K562 (cell line): ENCODE measurements at regions not wholly inside any gene's neighbourhood (a gene's known extent, or its start where the extent isn't known, plus 50 kb on each side); places are given as distances from the start of the nearest gene placed in this dataset.

Experiments
- ATAC-seq: fragments of 200-7000 bp; cut with Tn5 transposase; 3 replicates; pipeline ENCODE4 v1.9.1; 2020; ENCODE audit warnings: moderate library complexity
- BruUV-seq: library from RNA; stranded (reverse); fragments of 400-500 nt; replicated peaks from 2 replicates; lab custom pipeline; 2021; lab: Mats Ljungman, UMichigan
- CTCF ChIA-PET: fragments of 300-600 bp; formaldehyde crosslinking; extraction: SDS; loops from one replicate; lab custom pipeline; 2021; ENCODE audit warnings: low intra/inter-chr PET ratio; lab: Yijun Ruan, JAX
- POLR2A ChIA-PET: fragments of 300-600, 350-650 bp; sonication (Branson Sonifier 250); formaldehyde crosslinking; extraction: SDS; loops from one replicate; lab custom pipeline; 2021; ENCODE audit warnings: antibody characterized with exemption, inconsistent platforms; lab: Yijun Ruan, JAX
- DNase-seq, 4 experiments: peaks; one replicate each; pipeline versions ENCODE4 v3.0.0 to v3.0.0-alpha.2; 2011 to 2018; ENCODE audit warnings: low spot score in 3 of 4, mixed read lengths in 3 of 4; ENCODE audit errors: extremely low read depth in 1 of 4
- FAIRE-seq: peaks from 2 replicates; lab custom pipeline; 2011; peaks lifted over from hg19 to GRCh38; lab: Jason Lieb, UNC
- H2AFZ ChIP-seq: 2 replicates; pipeline ENCODE4 v1.6.0; 2011; ENCODE audit warnings: low read depth, low read length, control low read depth, inconsistent platforms
- H3K27ac ChIP-seq: fragments of 200-600 bp; 3 replicates; pipeline ENCODE4 v1.8.0; 2011; ENCODE audit warnings: low read depth, mild to moderate bottlenecking, control low read depth, inconsistent platforms, low read length, moderate library complexity, mixed read lengths; ENCODE audit errors: extremely low read depth
- H3K27me3 ChIP-seq, 2 experiments: fragments of 300-600 bp in 1 of 2; 2 replicates in 1 of 2; 3 replicates in 1 of 2; pipeline versions ENCODE4 v1.6.0 to v1.8.0; 2011; ENCODE audit warnings: inconsistent platforms in 2 of 2, low read length in 2 of 2, mild to moderate bottlenecking in 1 of 2, mixed read lengths in 1 of 2, moderate library complexity in 1 of 2; ENCODE audit not compliant: control insufficient read depth in 2 of 2, insufficient read depth in 2 of 2
- H3K36me3 ChIP-seq: fragments of 300-600 bp; 3 replicates; pipeline ENCODE4 v1.8.0; 2011; ENCODE audit warnings: mild to moderate bottlenecking, low read length, inconsistent platforms; ENCODE audit not compliant: control insufficient read depth, insufficient read depth
- H3K4me1 ChIP-seq, 2 experiments: fragments of 200-600 bp in 1 of 2; replicated peaks in 1 of 2; 2 replicates in 1 of 2; 3 replicates in 1 of 2; pipeline versions ENCODE4 v1.5.1 to v1.8.0; 2011; ENCODE audit warnings: inconsistent platforms in 2 of 2, low read length in 2 of 2, mild to moderate bottlenecking in 1 of 2, mixed read lengths in 1 of 2, moderate library complexity in 1 of 2; ENCODE audit not compliant: control insufficient read depth in 2 of 2, insufficient read depth in 2 of 2
- H3K4me2 ChIP-seq: 2 replicates; pipeline ENCODE4 v1.6.1; 2011; ENCODE audit warnings: low read length, control low read depth, inconsistent platforms, mixed read lengths; ENCODE audit not compliant: insufficient read depth
- H3K4me3 ChIP-seq: fragments of 200-600 bp; sonication (generic), shearing (Covaris generic); 2 replicates; pipeline ENCODE4 v1.5.1; 2016; ENCODE audit warnings: control low read depth, inconsistent platforms
- H3K79me2 ChIP-seq: fragments of 200-600 bp; 3 replicates; pipeline ENCODE4 v1.8.0; 2011; ENCODE audit warnings: low read length, inconsistent platforms; ENCODE audit not compliant: control insufficient read depth, insufficient read depth
- H3K9ac ChIP-seq, 2 experiments: 2 replicates each; pipeline versions ENCODE4 v1.6.0 to v1.6.1; 2011; ENCODE audit warnings: low read depth in 2 of 2, low read length in 2 of 2, control low read depth in 1 of 2, inconsistent platforms in 1 of 2, mild to moderate bottlenecking in 1 of 2, mixed read lengths in 1 of 2; ENCODE audit not compliant: insufficient read depth in 1 of 2
- H3K9me1 ChIP-seq: one replicate; pipeline ENCODE4 v1.6.0; 2011; ENCODE audit warnings: inconsistent platforms, mild to moderate bottlenecking, low read length, moderate library complexity; ENCODE audit not compliant: control insufficient read depth, insufficient read depth
- H3K9me3 ChIP-seq: replicated peaks from 2 replicates; pipeline ENCODE4 v1.5.1; 2011; ENCODE audit warnings: low read depth, low read length, inconsistent platforms; ENCODE audit not compliant: control insufficient read depth, insufficient read depth
- H4K20me1 ChIP-seq: replicated peaks from 2 replicates; pipeline ENCODE4 v1.6.1; 2011; ENCODE audit warnings: low read length, inconsistent platforms, mixed read lengths; ENCODE audit not compliant: control insufficient read depth, insufficient read depth
- BRD9 ChIP-seq: fragments of 450-650 bp; IDR thresholded peaks from 2 replicates; pipeline ENCODE4 v1.6.1; 2018; ENCODE audit warnings: low read depth; ENCODE audit not compliant: partially characterized antibody
- BRF2 ChIP-seq: IDR thresholded peaks from 3 replicates; pipeline ENCODE4 v1.6.1; 2011; ENCODE audit warnings: borderline replicate concordance, mild to moderate bottlenecking; ENCODE audit not compliant: insufficient read length, insufficient read depth
- GABPB2 ChIP-seq: fragments of 250-450 bp; sonication (Bioruptor Pico); conservative IDR thresholded peaks from 2 replicates; pipeline ENCODE4 v1.5.1; 2021; ENCODE audit warnings: mild to moderate bottlenecking
- GATAD2B ChIP-seq: fragments of 450-650 bp; IDR thresholded peaks from 2 replicates; pipeline ENCODE4 v1.6.1; 2017; ENCODE audit warnings: mild to moderate bottlenecking, borderline replicate concordance
- SP2 ChIP-seq: IDR thresholded peaks from 2 replicates; pipeline ENCODE4 v1.6.1; 2011; ENCODE audit warnings: mild to moderate bottlenecking, low read depth, low read length, moderate library complexity; ENCODE audit not compliant: poor library complexity, severe bottlenecking; ENCODE audit errors: extremely low read depth
- TAF1 ChIP-seq: IDR thresholded peaks from 2 replicates; pipeline ENCODE4 v1.6.1; 2011; ENCODE audit warnings: mild to moderate bottlenecking, low read length, moderate library complexity; ENCODE audit not compliant: insufficient read depth, control insufficient read depth, severe bottlenecking; ENCODE audit errors: extremely low read depth
- THRAP3 ChIP-seq: fragments of 450-650 bp; IDR thresholded peaks from 2 replicates; pipeline ENCODE4 v1.6.1; 2016; ENCODE audit warnings: mild to moderate bottlenecking, inconsistent platforms, borderline replicate concordance
- U2AF2 ChIP-seq: fragments of 200-400 bp; formaldehyde crosslinking; optimal IDR thresholded peaks from 2 replicates; pipeline ENCODE3; 2017; ENCODE audit warnings: low read depth, mild to moderate bottlenecking, low read length
- ZBTB2 ChIP-seq: fragments of 450-650 bp; IDR thresholded peaks from 2 replicates; pipeline ENCODE4 v1.6.1; 2016; ENCODE audit warnings: antibody characterized with exemption
- ZNF277 ChIP-seq: fragments of 250-450 bp; sonication (Bioruptor Pico); IDR thresholded peaks from 2 replicates; pipeline ENCODE4 v1.8.0; 2022; ENCODE audit warnings: inconsistent platforms, mild to moderate bottlenecking, moderate library complexity, borderline replicate concordance
- ZNF778 ChIP-seq: fragments of 450-650 bp; formaldehyde crosslinking; IDR thresholded peaks from 2 replicates; pipeline ENCODE4 v1.4.0; 2020; ENCODE audit warnings: mild to moderate bottlenecking, moderate library complexity
- WGBS: fragments of 100-300 bp; shearing (Covaris generic); methylation state at CpG from one replicate; pipeline ENCODE4 v1.1.6; 2016; ENCODE audit warnings: low coverage, mixed read lengths; ENCODE audit not compliant: insufficient coverage; ENCODE audit errors: missing lambda C conversion rate; 5-methylcytosine and 5-hydroxymethylcytosine counted together
- in situ Hi-C: fragments of 300-500 bp; cut with MboI; formaldehyde crosslinking; loops from 4 replicates; pipeline ENCODE4 v1.15.0; 2018; ENCODE audit warnings: inconsistent platforms, mixed read lengths
- intact Hi-C: fragments of 100-400 bp; cut with micrococcal nuclease; formaldehyde crosslinking; loops from 2 replicates; pipeline ENCODE4 v1.14.2; 2022
- TF ChIP-seq, protein P1 (sequence below): IDR thresholded peaks from 3 replicates; pipeline ENCODE4 v1.6.1; 2011; ENCODE audit warnings: borderline replicate concordance, mild to moderate bottlenecking, moderate library complexity; ENCODE audit not compliant: insufficient read length; ENCODE audit errors: extremely low read depth

- no peaks in the 10 kb centered on the region for H3K9me1 ChIP-seq
- peaks cover 0 to 4% of the 10 kb centered on the region in 2 experiments; a peak in 1 of 5 replicates for H3K4me1 ChIP-seq
- 14% methylated on average over 2 of the region's 2 CpGs for WGBS
- H2AFZ ChIP-seq = no peak overlapping the region
- no peak overlapping the region for H3K4me3 ChIP-seq
- no peaks in the 10 kb centered on the region for H4K20me1 ChIP-seq
- in situ Hi-C loops (no loop called here), intact Hi-C loops (no loop called here)
- H3K27ac ChIP-seq = no peak overlapping the region
- no peak for FAIRE-seq
- POLR2A ChIA-PET = interaction anchor here (0.5 kb wide), 1 partner anchor 22 kb away, joined by 3 read pairs; no protein-coding TSS in a partner anchor
- no peaks in the 10 kb centered on the region for H3K79me2 ChIP-seq
- no peaks in the 10 kb centered on the region for H3K27me3 ChIP-seq
- no peak for ATAC-seq
- no peak overlapping the region for H3K4me2 ChIP-seq
- no peak for DNase-seq
- no TSS peak for BruUV-seq
- CTCF ChIA-PET = no interaction called here
- H3K36me3 ChIP-seq = no peaks in the 10 kb centered on the region
- no peak overlapping the region for H3K9ac ChIP-seq
- no peaks in the 10 kb centered on the region for H3K9me3 ChIP-seq
- no peak for TF ChIP-seq SP2
- TF ChIP-seq GATAD2B = no peak
- no peak for TF ChIP-seq THRAP3
- no peak for TF ChIP-seq BRD9
- TF ChIP-seq BRF2 = no peak
- TF ChIP-seq TAF1 = no peak
- no peak for TF ChIP-seq ZBTB2
- TF ChIP-seq ZNF277 (CRISPR knock-in tag) = no peak
- no peak for TF ChIP-seq GABPB2
- TF ChIP-seq U2AF2 = no peak
- TF ChIP-seq, protein P1, sequence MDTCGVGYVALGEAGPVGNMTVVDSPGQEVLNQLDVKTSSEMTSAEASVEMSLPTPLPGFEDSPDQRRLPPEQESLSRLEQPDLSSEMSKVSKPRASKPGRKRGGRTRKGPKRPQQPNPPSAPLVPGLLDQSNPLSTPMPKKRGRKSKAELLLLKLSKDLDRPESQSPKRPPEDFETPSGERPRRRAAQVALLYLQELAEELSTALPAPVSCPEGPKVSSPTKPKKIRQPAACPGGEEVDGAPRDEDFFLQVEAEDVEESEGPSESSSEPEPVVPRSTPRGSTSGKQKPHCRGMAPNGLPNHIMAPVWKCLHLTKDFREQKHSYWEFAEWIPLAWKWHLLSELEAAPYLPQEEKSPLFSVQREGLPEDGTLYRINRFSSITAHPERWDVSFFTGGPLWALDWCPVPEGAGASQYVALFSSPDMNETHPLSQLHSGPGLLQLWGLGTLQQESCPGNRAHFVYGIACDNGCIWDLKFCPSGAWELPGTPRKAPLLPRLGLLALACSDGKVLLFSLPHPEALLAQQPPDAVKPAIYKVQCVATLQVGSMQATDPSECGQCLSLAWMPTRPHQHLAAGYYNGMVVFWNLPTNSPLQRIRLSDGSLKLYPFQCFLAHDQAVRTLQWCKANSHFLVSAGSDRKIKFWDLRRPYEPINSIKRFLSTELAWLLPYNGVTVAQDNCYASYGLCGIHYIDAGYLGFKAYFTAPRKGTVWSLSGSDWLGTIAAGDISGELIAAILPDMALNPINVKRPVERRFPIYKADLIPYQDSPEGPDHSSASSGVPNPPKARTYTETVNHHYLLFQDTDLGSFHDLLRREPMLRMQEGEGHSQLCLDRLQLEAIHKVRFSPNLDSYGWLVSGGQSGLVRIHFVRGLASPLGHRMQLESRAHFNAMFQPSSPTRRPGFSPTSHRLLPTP = no peak
- no peak for TF ChIP-seq ZNF778 (CRISPR knock-in tag)
Measured at GRCh38 chr10:89097226-89097625, 106.6 kb downstream of the FAS start.
